Osteocyte (in vitro differentiated cells): ENCODE measurements at regions not wholly inside any gene's neighbourhood (a gene's known extent, or its start where the extent isn't known, plus 50 kb on each side); places are given as distances from the start of the nearest gene placed in this dataset.

ENCODE experiments used
- DNase-seq: peaks from one replicate; pipeline ENCODE4 v3.0.0; 2021; ENCODE audit warnings: mixed read lengths; ENCODE audit not compliant: unreplicated experiment; ENCODE audit errors: extremely low spot score
- H3K27ac Mint-ChIP-seq: one replicate; pipeline ENCODE4 v1.8.0; 2021; ENCODE audit warnings: mild to moderate bottlenecking, mixed read lengths; ENCODE audit not compliant: unreplicated experiment
- H3K27me3 Mint-ChIP-seq: one replicate; pipeline ENCODE4 v1.8.0; 2021; ENCODE audit warnings: mixed read lengths; ENCODE audit not compliant: unreplicated experiment
- H3K36me3 Mint-ChIP-seq: one replicate; pipeline ENCODE4 v1.8.0; 2021; ENCODE audit warnings: mixed read lengths; ENCODE audit not compliant: unreplicated experiment
- H3K4me1 Mint-ChIP-seq: one replicate; pipeline ENCODE4 v1.8.0; 2021; ENCODE audit warnings: mixed read lengths; ENCODE audit not compliant: unreplicated experiment
- H3K4me3 Mint-ChIP-seq: one replicate; pipeline ENCODE4 v1.8.0; 2021; ENCODE audit warnings: mild to moderate bottlenecking, moderate library complexity, mixed read lengths; ENCODE audit not compliant: unreplicated experiment
- H3K9me3 Mint-ChIP-seq: one replicate; pipeline ENCODE4 v1.8.0; 2021; ENCODE audit warnings: mixed read lengths; ENCODE audit not compliant: unreplicated experiment
- TF ChIP-seq, protein P1 (sequence below): fragments of 200-600 bp; sonication (generic); IDR thresholded peaks from 2 replicates; pipeline ENCODE4 v1.5.0; 2021; ENCODE audit warnings: antibody characterized with exemption, mild to moderate bottlenecking, moderate library complexity

DNA sequence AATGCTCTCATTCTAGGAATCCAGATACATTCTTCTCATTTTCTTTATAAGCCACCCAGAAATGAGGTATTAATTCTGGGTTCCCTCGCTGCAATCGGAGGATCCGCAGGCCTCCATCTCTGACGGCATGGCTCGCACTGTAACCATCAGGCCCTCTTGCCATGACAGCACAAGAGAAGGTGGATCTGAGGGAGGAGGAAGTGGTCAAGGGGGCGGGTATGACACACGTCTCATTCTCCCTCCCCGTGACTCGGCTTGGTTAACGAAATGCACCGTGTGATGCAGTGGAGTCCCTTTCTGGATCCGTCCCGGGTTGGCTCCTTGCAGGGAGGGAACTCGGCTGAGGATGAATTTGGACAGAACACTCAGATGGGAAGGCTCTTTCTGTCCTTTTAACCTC lies 280.2 kb downstream of the TCERG1L start:
- no peaks in the 10 kb centered on the region for H3K36me3 Mint-ChIP-seq
- no peak overlapping the region for H3K4me3 Mint-ChIP-seq
- no peak overlapping the region for H3K27ac Mint-ChIP-seq
- no peaks in the 10 kb centered on the region for H3K4me1 Mint-ChIP-seq
- TF ChIP-seq, protein P1, sequence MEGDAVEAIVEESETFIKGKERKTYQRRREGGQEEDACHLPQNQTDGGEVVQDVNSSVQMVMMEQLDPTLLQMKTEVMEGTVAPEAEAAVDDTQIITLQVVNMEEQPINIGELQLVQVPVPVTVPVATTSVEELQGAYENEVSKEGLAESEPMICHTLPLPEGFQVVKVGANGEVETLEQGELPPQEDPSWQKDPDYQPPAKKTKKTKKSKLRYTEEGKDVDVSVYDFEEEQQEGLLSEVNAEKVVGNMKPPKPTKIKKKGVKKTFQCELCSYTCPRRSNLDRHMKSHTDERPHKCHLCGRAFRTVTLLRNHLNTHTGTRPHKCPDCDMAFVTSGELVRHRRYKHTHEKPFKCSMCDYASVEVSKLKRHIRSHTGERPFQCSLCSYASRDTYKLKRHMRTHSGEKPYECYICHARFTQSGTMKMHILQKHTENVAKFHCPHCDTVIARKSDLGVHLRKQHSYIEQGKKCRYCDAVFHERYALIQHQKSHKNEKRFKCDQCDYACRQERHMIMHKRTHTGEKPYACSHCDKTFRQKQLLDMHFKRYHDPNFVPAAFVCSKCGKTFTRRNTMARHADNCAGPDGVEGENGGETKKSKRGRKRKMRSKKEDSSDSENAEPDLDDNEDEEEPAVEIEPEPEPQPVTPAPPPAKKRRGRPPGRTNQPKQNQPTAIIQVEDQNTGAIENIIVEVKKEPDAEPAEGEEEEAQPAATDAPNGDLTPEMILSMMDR: no peak
- H3K9me3 Mint-ChIP-seq: peaks cover 35% of the 10 kb centered on the region
- no peak for DNase-seq
- no peaks in the 10 kb centered on the region for H3K27me3 Mint-ChIP-seq

DNA sequence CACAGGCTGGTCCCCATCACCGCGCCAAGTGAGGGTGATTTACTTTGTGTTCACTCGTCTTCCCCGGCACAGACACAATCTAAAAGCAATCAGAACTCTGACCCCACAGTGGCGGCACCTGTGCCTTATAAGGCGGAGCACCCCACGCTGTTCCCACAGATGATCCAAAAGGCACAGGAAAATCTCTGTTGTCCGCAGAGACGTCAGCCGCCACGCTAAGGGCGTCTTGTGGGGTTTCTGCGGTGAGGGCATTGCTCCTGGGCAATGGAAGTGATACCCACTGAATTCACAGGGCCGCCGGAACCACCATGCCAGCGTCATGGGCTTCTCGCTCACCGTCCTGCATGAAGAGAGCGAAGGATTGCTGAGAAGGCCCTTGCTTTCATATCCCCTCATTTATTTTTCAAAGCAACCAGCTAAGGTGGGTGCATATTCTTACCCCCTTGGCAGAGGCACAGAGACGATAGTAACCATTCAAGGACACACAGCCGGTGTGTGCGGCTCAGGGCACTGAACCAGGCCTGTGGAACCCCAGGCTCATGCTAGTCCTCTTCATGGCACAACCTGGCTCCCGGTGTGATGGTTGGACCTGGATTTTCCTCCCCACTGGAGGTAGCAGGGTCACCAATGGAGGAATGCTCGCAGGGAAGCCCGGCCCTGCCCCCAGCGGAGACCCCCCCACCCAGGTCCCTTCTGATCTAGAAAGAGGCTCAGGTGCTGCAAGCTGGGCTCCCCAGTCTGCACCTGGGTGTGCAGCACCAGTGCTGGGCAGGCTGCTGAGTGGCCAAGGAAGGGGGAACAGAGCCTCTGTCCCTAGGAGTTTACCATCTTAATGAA lies 279.0 kb downstream of the TCERG1L start:
- H3K9me3 Mint-ChIP-seq: peaks cover 37% of the 10 kb centered on the region
- DNase-seq: no peak
- H3K36me3 Mint-ChIP-seq: no peaks in the 10 kb centered on the region
- no peak overlapping the region for H3K4me3 Mint-ChIP-seq
- H3K4me1 Mint-ChIP-seq: no peaks in the 10 kb centered on the region
- TF ChIP-seq, protein P1: no peak
- no peaks in the 10 kb centered on the region for H3K27me3 Mint-ChIP-seq
- no peak overlapping the region for H3K27ac Mint-ChIP-seq

DNA sequence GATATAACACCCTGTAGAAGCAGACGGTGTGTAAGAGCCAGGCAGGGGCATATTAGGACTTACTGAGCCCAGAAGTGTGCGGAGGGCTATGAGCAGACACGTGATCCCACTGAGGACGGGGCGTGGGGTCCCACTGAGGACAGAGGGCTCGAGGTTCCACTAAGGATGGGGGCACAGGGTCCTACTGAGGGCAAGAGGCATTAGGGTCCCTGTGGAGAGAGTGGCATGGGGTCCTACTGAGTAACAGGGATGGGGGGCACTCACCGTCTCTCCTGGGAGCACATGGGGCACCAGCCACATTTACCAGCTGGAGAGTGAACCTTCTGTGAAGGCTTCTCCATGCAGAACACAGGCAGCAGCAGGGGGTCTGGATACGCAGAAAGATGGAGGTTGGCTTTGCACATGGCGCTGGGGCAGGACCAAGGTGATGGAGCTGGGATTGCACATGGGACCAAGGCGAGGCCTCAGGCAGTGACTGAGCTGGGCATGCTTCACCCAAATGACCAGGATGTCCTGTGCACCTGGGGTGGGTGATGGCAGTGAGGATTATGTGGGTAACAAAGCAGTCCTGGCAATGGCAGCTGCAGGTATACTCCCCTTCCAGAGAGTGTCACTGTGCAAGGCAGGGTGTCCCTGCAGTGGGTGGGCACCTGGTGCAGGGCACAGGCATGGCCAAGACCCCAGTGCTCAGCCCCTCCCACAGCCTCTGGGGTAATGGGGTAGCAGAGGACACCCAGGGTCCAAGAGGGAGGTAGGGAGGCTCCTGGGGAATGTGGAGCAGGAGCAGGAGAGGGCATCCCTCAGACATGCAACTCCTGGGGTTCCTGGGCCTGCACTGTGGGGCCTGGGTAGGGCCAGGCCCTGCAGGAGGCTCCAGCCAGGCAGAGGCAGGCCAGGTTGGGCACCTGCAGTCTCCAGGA lies 278.1 kb downstream of the TCERG1L start:
- Mint-ChIP-seq H3K4me3 (no peak overlapping the region), H3K9me3 (peaks cover 35% of the 10 kb centered on the region), H3K4me1 (no peaks in the 10 kb centered on the region), H3K27me3 (no peaks in the 10 kb centered on the region), H3K36me3 (no peaks in the 10 kb centered on the region), H3K27ac (no peak overlapping the region)
- TF ChIP-seq, protein P1: no peak
- DNase-seq: no peak

DNA sequence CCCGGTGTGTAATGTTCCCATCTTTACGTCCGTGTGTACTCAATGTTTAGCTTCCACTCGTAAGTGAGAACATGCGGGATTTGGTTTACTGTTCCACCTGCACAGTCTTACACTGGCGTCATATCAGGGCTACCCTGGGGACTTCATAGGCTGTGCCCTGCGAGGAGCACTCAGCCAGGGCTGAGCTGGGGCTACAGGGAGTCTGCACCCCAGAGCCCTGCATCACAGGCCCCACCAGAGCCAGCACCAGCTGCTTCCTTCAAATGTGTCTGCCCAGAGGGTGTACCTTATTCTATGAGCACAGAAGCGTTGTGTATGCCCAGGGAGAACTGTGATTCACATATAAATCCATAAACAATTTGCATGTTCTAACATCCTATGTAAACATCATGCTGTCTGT lies 277.1 kb downstream of the TCERG1L start:
- no peaks in the 10 kb centered on the region for H3K4me1 Mint-ChIP-seq
- no peaks in the 10 kb centered on the region for H3K36me3 Mint-ChIP-seq
- peaks cover 30% of the 10 kb centered on the region for H3K9me3 Mint-ChIP-seq
- no peak for DNase-seq
- TF ChIP-seq, protein P1: no peak
- H3K4me3 Mint-ChIP-seq: no peak overlapping the region
- no peak overlapping the region for H3K27ac Mint-ChIP-seq
- H3K27me3 Mint-ChIP-seq: no peaks in the 10 kb centered on the region

DNA sequence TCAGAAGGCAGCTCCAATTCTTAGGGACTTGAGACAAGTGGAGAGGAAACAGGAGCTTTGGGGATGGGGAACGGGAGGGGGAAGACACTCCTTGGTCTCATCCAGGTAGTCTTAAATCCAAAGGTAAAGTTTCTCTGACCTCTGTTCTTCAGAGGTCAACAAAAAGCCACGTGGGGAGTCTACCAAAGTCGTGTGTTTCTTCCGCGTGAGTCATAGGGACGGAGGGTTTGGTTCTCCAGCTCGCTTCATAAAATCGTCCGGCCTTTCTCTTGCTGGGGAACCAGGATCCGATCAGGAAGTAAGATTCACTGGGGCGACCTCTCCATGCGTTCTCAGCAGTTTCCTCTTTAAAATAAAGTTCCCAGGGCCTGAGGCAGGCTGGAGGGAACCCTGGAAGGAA lies 275.7 kb downstream of the TCERG1L start:
- Mint-ChIP-seq H3K27me3 (no peaks in the 10 kb centered on the region), H3K36me3 (no peaks in the 10 kb centered on the region), H3K4me3 (no peak overlapping the region), H3K4me1 (no peaks in the 10 kb centered on the region), H3K9me3 (peaks cover 40% of the 10 kb centered on the region), H3K27ac (no peak overlapping the region)
- TF ChIP-seq, protein P1: no peak
- DNase-seq: no peak
